Esophagus muscularis mucosa (tissue), 4 donors: ENCODE measurements at regions not wholly inside any gene's neighbourhood (a gene's known extent, or its start where the extent isn't known, plus 50 kb on each side); places are given as distances from the start of the nearest gene placed in this dataset.

Source experiments
- EP300 ChIP-seq: sonication (generic); formaldehyde crosslinking; IDR thresholded peaks from one replicate; pipeline ENCODE4 v1.6.1; 2017; ENCODE audit warnings: antibody characterized with exemption
- POLR2A ChIP-seq: fragments of 450-650 bp; IDR thresholded peaks from one replicate; pipeline ENCODE4 v1.6.1; 2017; ENCODE audit warnings: antibody characterized with exemption, moderate library complexity, mild to moderate bottlenecking, low read depth
- POLR2AphosphoS5 ChIP-seq, 2 donors: sonication (generic); formaldehyde crosslinking; IDR thresholded peaks; one replicate each; pipeline ENCODE4 v1.6.1; 2017; ENCODE audit warnings: antibody characterized with exemption in 2 of 2
- TF ChIP-seq, protein P1 (sequence below), 3 experiments: fragments of 200-600 bp in 2 of 3; fragments of 450-650 bp in 1 of 3; sonication (generic) in 2 of 3; IDR thresholded peaks; one replicate each; pipeline ENCODE4 v1.5.1; 2017 to 2019; ENCODE audit warnings: antibody characterized with exemption in 3 of 3, mild to moderate bottlenecking in 2 of 3, moderate library complexity in 1 of 3

- TF ChIP-seq, protein P1, sequence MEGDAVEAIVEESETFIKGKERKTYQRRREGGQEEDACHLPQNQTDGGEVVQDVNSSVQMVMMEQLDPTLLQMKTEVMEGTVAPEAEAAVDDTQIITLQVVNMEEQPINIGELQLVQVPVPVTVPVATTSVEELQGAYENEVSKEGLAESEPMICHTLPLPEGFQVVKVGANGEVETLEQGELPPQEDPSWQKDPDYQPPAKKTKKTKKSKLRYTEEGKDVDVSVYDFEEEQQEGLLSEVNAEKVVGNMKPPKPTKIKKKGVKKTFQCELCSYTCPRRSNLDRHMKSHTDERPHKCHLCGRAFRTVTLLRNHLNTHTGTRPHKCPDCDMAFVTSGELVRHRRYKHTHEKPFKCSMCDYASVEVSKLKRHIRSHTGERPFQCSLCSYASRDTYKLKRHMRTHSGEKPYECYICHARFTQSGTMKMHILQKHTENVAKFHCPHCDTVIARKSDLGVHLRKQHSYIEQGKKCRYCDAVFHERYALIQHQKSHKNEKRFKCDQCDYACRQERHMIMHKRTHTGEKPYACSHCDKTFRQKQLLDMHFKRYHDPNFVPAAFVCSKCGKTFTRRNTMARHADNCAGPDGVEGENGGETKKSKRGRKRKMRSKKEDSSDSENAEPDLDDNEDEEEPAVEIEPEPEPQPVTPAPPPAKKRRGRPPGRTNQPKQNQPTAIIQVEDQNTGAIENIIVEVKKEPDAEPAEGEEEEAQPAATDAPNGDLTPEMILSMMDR (IDR thresholded peaks at IDR 0.05): no peak
- TF ChIP-seq POLR2AphosphoS5 (IDR thresholded peaks at IDR 0.05): no peak
- no peak for TF ChIP-seq POLR2A
- no peak for TF ChIP-seq EP300
These were observed 198.8 kb upstream of the TGFBR2 start for GRCh38 chr3:30407651-30408050.
